ENCODE measurements at regions not wholly inside any gene's neighbourhood (a gene's known extent, or its start where the extent isn't known, plus 50 kb on each side); places are given as distances from the start of the nearest gene placed in this dataset.

DNA sequence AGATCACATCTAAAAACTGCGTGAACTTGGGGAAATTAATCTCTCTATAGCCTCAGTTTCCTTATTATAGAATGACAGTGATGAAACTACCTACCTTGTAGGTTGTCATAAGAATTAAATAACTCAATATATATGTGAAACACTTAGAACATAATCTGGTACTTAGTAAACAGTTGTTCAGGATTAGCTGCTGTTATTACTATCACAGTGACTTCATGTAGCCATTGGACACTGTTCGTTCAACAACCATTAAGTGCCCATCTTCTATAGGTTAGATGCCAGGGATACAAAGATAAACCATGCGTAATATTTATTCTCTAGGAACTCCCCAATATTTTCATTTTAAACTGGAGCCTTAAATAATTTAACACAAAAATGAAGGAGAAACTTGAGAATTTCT lies 329.0 kb upstream of the PROK2 start:
- Histone ChIP-seq H3K4me2 (ENCODE audit: low read depth, low read length) (no peak overlapping the region), H3K18ac (ENCODE audit: low read depth, low read length) (no peak overlapping the region), H3K27ac (ENCODE audit: insufficient read depth, low read length) (no peak overlapping the region), H3K79me1 (ENCODE audit: low read depth in 1 of 2, low read length in 2 of 2) (no peaks in the 10 kb centered on the region), H3K56ac (ENCODE audit: extremely low read depth, insufficient read depth, low read length) (no peak overlapping the region), H2BK20ac (ENCODE audit: low read depth, low read length) (no peak overlapping the region), H3K9ac (ENCODE audit: low read depth, low read length) (no peak overlapping the region), H3K4me3 (ENCODE audit: insufficient read depth, low read depth, low read length) (no peak overlapping the region), H3K36me3 (ENCODE audit: control insufficient read depth, insufficient read depth, low read length) (no peaks in the 10 kb centered on the region), H4K5ac (ENCODE audit: low read depth, low read length) (no peak overlapping the region), H3K27me3 (ENCODE audit: control insufficient read depth, insufficient read depth, low read length) (peaks cover 15% of the 10 kb centered on the region), H3K23ac (ENCODE audit: low read depth, low read length) (no peak overlapping the region), H3K4ac (ENCODE audit: low read depth, low read length) (no peak overlapping the region), H4K20me1 (ENCODE audit: insufficient read depth, low read length) (no peaks in the 10 kb centered on the region), H2BK5ac (ENCODE audit: low read depth, low read length, poor library complexity, severe bottlenecking) (no peak overlapping the region), H4K91ac (ENCODE audit: insufficient read depth, low read depth, low read length) (no peak overlapping the region), H4K8ac (ENCODE audit: low read depth in 2 of 2, low read length in 2 of 2) (no peak overlapping the region), H3K9me1 (ENCODE audit: insufficient read depth, low read length) (no peaks in the 10 kb centered on the region), H2BK15ac (ENCODE audit: low read depth, low read length) (no peak overlapping the region), H2AK5ac (ENCODE audit: low read depth, low read length) (no peak overlapping the region), H2AK9ac (replicated peaks; ENCODE audit: low read depth, low read length, poor library complexity) (no peak overlapping the region), H3K14ac (replicated peaks; ENCODE audit: low read depth, low read length) (no peak overlapping the region), H3K9me3 (ENCODE audit: control insufficient read depth, insufficient read depth, low read length) (no peaks in the 10 kb centered on the region), H2BK120ac (ENCODE audit: low read depth, low read length) (no peak overlapping the region), H3K4me1 (ENCODE audit: control insufficient read depth, insufficient read depth, low read length) (no peaks in the 10 kb centered on the region), H2AFZ (replicated peaks; ENCODE audit: low read length, poor library complexity) (no peak overlapping the region)
- dilution Hi-C loops (cut with HindIII; ENCODE audit: low sequenced_read_pairs, unreplicated experiment): no loop called here
- BruUV-seq (replicated peaks): no TSS peak
- ChIA-PET CTCF (no interaction called here), POLR2A (ENCODE audit: unreplicated experiment) (no interaction called here)
- in situ Hi-C loops (cut with MboI; ENCODE audit: low sequenced_read_pairs): no loop called here
- no CpG with 5 or more reads among the region's 3 CpGs for WGBS, 2 experiments (ENCODE audit: extremely low coverage in 2 of 2, insufficient read length in 1 of 2)
- ATAC-seq (ENCODE audit: low read depth) (no peak), DNase-seq (no peak)
- intact Hi-C loops (cut with micrococcal nuclease): no loop called here
- TF ChIP-seq SMC3 (IDR thresholded peaks at IDR 0.05; ENCODE audit: low read depth, low read length): no peak
- no peak for TF ChIP-seq NFE2L2 (IDR thresholded peaks at IDR 0.05; ENCODE audit: low read depth, low read length)
- no peak for TF ChIP-seq MAZ (IDR thresholded peaks at IDR 0.05; ENCODE audit: borderline replicate concordance, low read depth, low read length)
- TF ChIP-seq RCOR1 (IDR thresholded peaks at IDR 0.05; ENCODE audit: insufficient replicate concordance, low read length): no peak
- TF ChIP-seq, protein P1, sequence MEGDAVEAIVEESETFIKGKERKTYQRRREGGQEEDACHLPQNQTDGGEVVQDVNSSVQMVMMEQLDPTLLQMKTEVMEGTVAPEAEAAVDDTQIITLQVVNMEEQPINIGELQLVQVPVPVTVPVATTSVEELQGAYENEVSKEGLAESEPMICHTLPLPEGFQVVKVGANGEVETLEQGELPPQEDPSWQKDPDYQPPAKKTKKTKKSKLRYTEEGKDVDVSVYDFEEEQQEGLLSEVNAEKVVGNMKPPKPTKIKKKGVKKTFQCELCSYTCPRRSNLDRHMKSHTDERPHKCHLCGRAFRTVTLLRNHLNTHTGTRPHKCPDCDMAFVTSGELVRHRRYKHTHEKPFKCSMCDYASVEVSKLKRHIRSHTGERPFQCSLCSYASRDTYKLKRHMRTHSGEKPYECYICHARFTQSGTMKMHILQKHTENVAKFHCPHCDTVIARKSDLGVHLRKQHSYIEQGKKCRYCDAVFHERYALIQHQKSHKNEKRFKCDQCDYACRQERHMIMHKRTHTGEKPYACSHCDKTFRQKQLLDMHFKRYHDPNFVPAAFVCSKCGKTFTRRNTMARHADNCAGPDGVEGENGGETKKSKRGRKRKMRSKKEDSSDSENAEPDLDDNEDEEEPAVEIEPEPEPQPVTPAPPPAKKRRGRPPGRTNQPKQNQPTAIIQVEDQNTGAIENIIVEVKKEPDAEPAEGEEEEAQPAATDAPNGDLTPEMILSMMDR (conservative IDR thresholded peaks at IDR 0.05; ENCODE audit: low read depth, low read length): no peak
- TF ChIP-seq, protein P2, sequence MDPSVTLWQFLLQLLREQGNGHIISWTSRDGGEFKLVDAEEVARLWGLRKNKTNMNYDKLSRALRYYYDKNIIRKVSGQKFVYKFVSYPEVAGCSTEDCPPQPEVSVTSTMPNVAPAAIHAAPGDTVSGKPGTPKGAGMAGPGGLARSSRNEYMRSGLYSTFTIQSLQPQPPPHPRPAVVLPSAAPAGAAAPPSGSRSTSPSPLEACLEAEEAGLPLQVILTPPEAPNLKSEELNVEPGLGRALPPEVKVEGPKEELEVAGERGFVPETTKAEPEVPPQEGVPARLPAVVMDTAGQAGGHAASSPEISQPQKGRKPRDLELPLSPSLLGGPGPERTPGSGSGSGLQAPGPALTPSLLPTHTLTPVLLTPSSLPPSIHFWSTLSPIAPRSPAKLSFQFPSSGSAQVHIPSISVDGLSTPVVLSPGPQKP (IDR thresholded peaks at IDR 0.05; ENCODE audit: borderline replicate concordance, low read depth, low read length): no peak

All from IMR-90 (cell line).